K562 (cell line): ENCODE measurements at regions not wholly inside any gene's neighbourhood (a gene's known extent, or its start where the extent isn't known, plus 50 kb on each side); places are given as distances from the start of the nearest gene placed in this dataset.

Source experiments
- ATAC-seq: fragments of 200-7000 bp; cut with Tn5 transposase; 3 replicates; pipeline ENCODE4 v1.9.1; 2020; ENCODE audit warnings: moderate library complexity
- BruUV-seq: library from RNA; stranded (reverse); fragments of 400-500 nt; replicated peaks from 2 replicates; lab custom pipeline; 2021; lab: Mats Ljungman, UMichigan
- CTCF ChIA-PET: fragments of 300-600 bp; formaldehyde crosslinking; extraction: SDS; loops from one replicate; lab custom pipeline; 2021; ENCODE audit warnings: low intra/inter-chr PET ratio; lab: Yijun Ruan, JAX
- POLR2A ChIA-PET: fragments of 300-600, 350-650 bp; sonication (Branson Sonifier 250); formaldehyde crosslinking; extraction: SDS; loops from one replicate; lab custom pipeline; 2021; ENCODE audit warnings: antibody characterized with exemption, inconsistent platforms; lab: Yijun Ruan, JAX
- DNase-seq, 4 experiments: peaks; one replicate each; pipeline versions ENCODE4 v3.0.0 to v3.0.0-alpha.2; 2011 to 2018; ENCODE audit warnings: low spot score in 3 of 4, mixed read lengths in 3 of 4; ENCODE audit errors: extremely low read depth in 1 of 4
- FAIRE-seq: peaks from 2 replicates; lab custom pipeline; 2011; peaks lifted over from hg19 to GRCh38; lab: Jason Lieb, UNC
- H2AFZ ChIP-seq: 2 replicates; pipeline ENCODE4 v1.6.0; 2011; ENCODE audit warnings: low read depth, low read length, control low read depth, inconsistent platforms
- H3K27ac ChIP-seq: fragments of 200-600 bp; 3 replicates; pipeline ENCODE4 v1.8.0; 2011; ENCODE audit warnings: low read depth, mild to moderate bottlenecking, control low read depth, inconsistent platforms, low read length, moderate library complexity, mixed read lengths; ENCODE audit errors: extremely low read depth
- H3K27me3 ChIP-seq, 2 experiments: fragments of 300-600 bp in 1 of 2; 2 replicates in 1 of 2; 3 replicates in 1 of 2; pipeline versions ENCODE4 v1.6.0 to v1.8.0; 2011; ENCODE audit warnings: inconsistent platforms in 2 of 2, low read length in 2 of 2, mild to moderate bottlenecking in 1 of 2, mixed read lengths in 1 of 2, moderate library complexity in 1 of 2; ENCODE audit not compliant: control insufficient read depth in 2 of 2, insufficient read depth in 2 of 2
- H3K36me3 ChIP-seq: fragments of 300-600 bp; 3 replicates; pipeline ENCODE4 v1.8.0; 2011; ENCODE audit warnings: mild to moderate bottlenecking, low read length, inconsistent platforms; ENCODE audit not compliant: control insufficient read depth, insufficient read depth
- H3K4me1 ChIP-seq, 2 experiments: fragments of 200-600 bp in 1 of 2; replicated peaks in 1 of 2; 2 replicates in 1 of 2; 3 replicates in 1 of 2; pipeline versions ENCODE4 v1.5.1 to v1.8.0; 2011; ENCODE audit warnings: inconsistent platforms in 2 of 2, low read length in 2 of 2, mild to moderate bottlenecking in 1 of 2, mixed read lengths in 1 of 2, moderate library complexity in 1 of 2; ENCODE audit not compliant: control insufficient read depth in 2 of 2, insufficient read depth in 2 of 2
- H3K4me2 ChIP-seq: 2 replicates; pipeline ENCODE4 v1.6.1; 2011; ENCODE audit warnings: low read length, control low read depth, inconsistent platforms, mixed read lengths; ENCODE audit not compliant: insufficient read depth
- H3K4me3 ChIP-seq: fragments of 200-600 bp; sonication (generic), shearing (Covaris generic); 2 replicates; pipeline ENCODE4 v1.5.1; 2016; ENCODE audit warnings: control low read depth, inconsistent platforms
- H3K79me2 ChIP-seq: fragments of 200-600 bp; 3 replicates; pipeline ENCODE4 v1.8.0; 2011; ENCODE audit warnings: low read length, inconsistent platforms; ENCODE audit not compliant: control insufficient read depth, insufficient read depth
- H3K9ac ChIP-seq, 2 experiments: 2 replicates each; pipeline versions ENCODE4 v1.6.0 to v1.6.1; 2011; ENCODE audit warnings: low read depth in 2 of 2, low read length in 2 of 2, control low read depth in 1 of 2, inconsistent platforms in 1 of 2, mild to moderate bottlenecking in 1 of 2, mixed read lengths in 1 of 2; ENCODE audit not compliant: insufficient read depth in 1 of 2
- H3K9me1 ChIP-seq: one replicate; pipeline ENCODE4 v1.6.0; 2011; ENCODE audit warnings: inconsistent platforms, mild to moderate bottlenecking, low read length, moderate library complexity; ENCODE audit not compliant: control insufficient read depth, insufficient read depth
- H3K9me3 ChIP-seq: replicated peaks from 2 replicates; pipeline ENCODE4 v1.5.1; 2011; ENCODE audit warnings: low read depth, low read length, inconsistent platforms; ENCODE audit not compliant: control insufficient read depth, insufficient read depth
- H4K20me1 ChIP-seq: replicated peaks from 2 replicates; pipeline ENCODE4 v1.6.1; 2011; ENCODE audit warnings: low read length, inconsistent platforms, mixed read lengths; ENCODE audit not compliant: control insufficient read depth, insufficient read depth
- E2F3 ChIP-seq: fragments of 250-450 bp; sonication (Bioruptor Pico); IDR thresholded peaks from 2 replicates; pipeline ENCODE4 v1.4.0; 2020; ENCODE audit warnings: mild to moderate bottlenecking
- EP400 ChIP-seq: fragments of 450-650 bp; IDR thresholded peaks from 2 replicates; pipeline ENCODE4 v1.6.1; 2017; ENCODE audit warnings: antibody characterized with exemption, mild to moderate bottlenecking, moderate library complexity
- FOXA1 ChIP-seq: fragments of 450-650 bp; IDR thresholded peaks from 2 replicates; pipeline ENCODE4 v1.6.1; 2016; ENCODE audit warnings: mild to moderate bottlenecking, borderline replicate concordance
- HDAC2 ChIP-seq: fragments of 450-650 bp; IDR thresholded peaks from 2 replicates; pipeline ENCODE4 v1.6.1; 2016; ENCODE audit warnings: mild to moderate bottlenecking
- NR1H2 ChIP-seq: sonication (generic); formaldehyde crosslinking; IDR thresholded peaks from 2 replicates; pipeline ENCODE4 v1.4.0; 2020; ENCODE audit warnings: mild to moderate bottlenecking, missing genetic modification reagents
- PHF21A ChIP-seq: fragments of 450-650 bp; IDR thresholded peaks from 2 replicates; pipeline ENCODE4 v1.6.1; 2017; ENCODE audit warnings: low read depth, borderline replicate concordance
- PHTF2 ChIP-seq: fragments of 250-450 bp; sonication (Bioruptor Pico); IDR thresholded peaks from 2 replicates; pipeline ENCODE4 v1.5.0; 2021; ENCODE audit warnings: mild to moderate bottlenecking
- SNIP1 ChIP-seq: fragments of 450-650 bp; IDR thresholded peaks from 2 replicates; pipeline ENCODE4 v1.7.1; 2017; ENCODE audit warnings: low read depth, mild to moderate bottlenecking
- STAG1 ChIP-seq: sonication (generic); formaldehyde crosslinking; IDR thresholded peaks from 2 replicates; pipeline ENCODE4 v1.5.0; 2020; ENCODE audit warnings: missing genetic modification reagents, borderline replicate concordance
- STAT5A ChIP-seq: IDR thresholded peaks from 2 replicates; pipeline ENCODE4 v1.6.1; 2012; ENCODE audit warnings: low read length, inconsistent platforms, borderline replicate concordance
- ZBED1 ChIP-seq: IDR thresholded peaks from 2 replicates; pipeline ENCODE4 v1.6.1; 2014
- ZFP1 ChIP-seq: fragments of 450-650 bp; formaldehyde crosslinking; IDR thresholded peaks from 2 replicates; pipeline ENCODE4 v1.4.0; 2020; ENCODE audit warnings: mild to moderate bottlenecking, mixed read lengths
- ZFPM2 ChIP-seq: fragments of 250-450 bp; sonication (Bioruptor Pico); IDR thresholded peaks from 2 replicates; pipeline ENCODE4 v1.5.1; 2022; ENCODE audit warnings: mild to moderate bottlenecking
- WGBS: fragments of 100-300 bp; shearing (Covaris generic); methylation state at CpG from one replicate; pipeline ENCODE4 v1.1.6; 2016; ENCODE audit warnings: low coverage, mixed read lengths; ENCODE audit not compliant: insufficient coverage; ENCODE audit errors: missing lambda C conversion rate; 5-methylcytosine and 5-hydroxymethylcytosine counted together
- in situ Hi-C: fragments of 300-500 bp; cut with MboI; formaldehyde crosslinking; loops from 4 replicates; pipeline ENCODE4 v1.15.0; 2018; ENCODE audit warnings: inconsistent platforms, mixed read lengths
- intact Hi-C: fragments of 100-400 bp; cut with micrococcal nuclease; formaldehyde crosslinking; loops from 2 replicates; pipeline ENCODE4 v1.14.2; 2022
- TF ChIP-seq, protein P1 (sequence below): fragments of 450-650 bp; formaldehyde crosslinking; IDR thresholded peaks from 2 replicates; pipeline ENCODE4 v1.4.0; 2022; ENCODE audit warnings: missing genetic modification characterization
- TF ChIP-seq, protein P2 (sequence below): fragments of 250-450 bp; sonication (Bioruptor Pico); IDR thresholded peaks from 2 replicates; pipeline ENCODE4 v1.8.0; 2021; ENCODE audit warnings: borderline replicate concordance, mild to moderate bottlenecking, moderate library complexity; ENCODE audit not compliant: poor library complexity, severe bottlenecking
- TF ChIP-seq, protein P3 (sequence below): fragments of 250-450 bp; sonication (Bioruptor Pico); IDR thresholded peaks from 2 replicates; pipeline ENCODE4 v1.5.0; 2022; ENCODE audit warnings: mild to moderate bottlenecking
- TF ChIP-seq, protein P4 (sequence below): fragments of 250-450 bp; sonication (Bioruptor Pico); IDR thresholded peaks from 2 replicates; pipeline ENCODE4 v1.5.0; 2020; ENCODE audit warnings: mild to moderate bottlenecking, borderline replicate concordance

DNA sequence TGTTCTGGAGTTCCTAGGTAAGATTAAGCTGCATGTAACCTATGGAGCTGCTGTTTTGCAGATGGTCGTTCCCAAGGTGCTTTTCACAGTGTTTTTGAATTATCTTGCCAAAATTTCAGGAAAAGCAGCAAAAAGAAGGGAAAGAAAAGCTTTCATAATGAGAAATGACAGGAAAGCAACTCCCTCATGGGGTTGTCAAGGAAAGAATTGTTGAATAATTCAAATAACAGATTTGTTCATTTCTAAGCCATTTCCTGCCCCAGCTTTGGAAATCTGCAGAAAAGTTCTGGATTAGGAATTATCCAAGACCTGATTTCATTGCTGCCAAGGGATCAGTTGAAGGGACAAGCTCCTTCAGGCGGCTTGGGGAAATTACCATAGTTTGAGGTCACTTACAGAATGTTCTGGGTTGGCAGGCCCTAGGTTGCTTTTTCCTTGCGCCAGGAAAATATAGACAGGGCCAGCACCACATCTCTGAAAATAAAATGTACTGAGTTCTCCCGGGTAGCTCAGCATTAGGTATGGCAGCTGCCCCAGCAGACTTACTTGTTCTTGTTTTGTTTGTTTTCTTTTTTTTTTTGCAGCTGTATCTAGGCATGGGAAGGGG lies 354.7 kb downstream of the STIM2 start:
- Histone ChIP-seq H3K79me2 (no peaks in the 10 kb centered on the region), H3K4me2 (no peak overlapping the region), H3K9me1 (no peaks in the 10 kb centered on the region), H3K4me1 (no peaks in the 10 kb centered on the region), H3K27ac (no peak overlapping the region), H3K4me3 (no peak overlapping the region), H3K9ac (no peak overlapping the region), H3K27me3 (no peaks in the 10 kb centered on the region), H4K20me1 (no peaks in the 10 kb centered on the region), H2AFZ (no peak overlapping the region), H3K36me3 (no peaks in the 10 kb centered on the region), H3K9me3 (no peaks in the 10 kb centered on the region)
- in situ Hi-C loops = no loop called here
- ATAC-seq (no peak), DNase-seq (no peak), FAIRE-seq (no peak)
- intact Hi-C loops = no loop called here
- TF ChIP-seq EP400 (no peak), PHTF2 (CRISPR knock-in tag) (no peak), STAG1 (no peak), ZFPM2 (CRISPR knock-in tag) (no peak), ZBED1 (no peak), NR1H2 (CRISPR knock-in tag) (no peak), HDAC2 (no peak), PHF21A (no peak), STAT5A (no peak), E2F3 (CRISPR knock-in tag) (no peak), SNIP1 (no peak), ZFP1 (no peak), FOXA1 (no peak)
- TF ChIP-seq, protein P1, sequence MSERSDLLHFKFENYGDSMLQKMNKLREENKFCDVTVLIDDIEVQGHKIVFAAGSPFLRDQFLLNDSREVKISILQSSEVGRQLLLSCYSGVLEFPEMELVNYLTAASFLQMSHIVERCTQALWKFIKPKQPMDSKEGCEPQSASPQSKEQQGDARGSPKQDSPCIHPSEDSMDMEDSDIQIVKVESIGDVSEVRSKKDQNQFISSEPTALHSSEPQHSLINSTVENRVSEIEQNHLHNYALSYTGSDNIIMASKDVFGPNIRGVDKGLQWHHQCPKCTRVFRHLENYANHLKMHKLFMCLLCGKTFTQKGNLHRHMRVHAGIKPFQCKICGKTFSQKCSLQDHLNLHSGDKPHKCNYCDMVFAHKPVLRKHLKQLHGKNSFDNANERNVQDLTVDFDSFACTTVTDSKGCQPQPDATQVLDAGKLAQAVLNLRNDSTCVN (CRISPR knock-in tag) = no peak
- TF ChIP-seq, protein P2, sequence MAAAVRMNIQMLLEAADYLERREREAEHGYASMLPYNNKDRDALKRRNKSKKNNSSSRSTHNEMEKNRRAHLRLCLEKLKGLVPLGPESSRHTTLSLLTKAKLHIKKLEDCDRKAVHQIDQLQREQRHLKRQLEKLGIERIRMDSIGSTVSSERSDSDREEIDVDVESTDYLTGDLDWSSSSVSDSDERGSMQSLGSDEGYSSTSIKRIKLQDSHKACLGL (CRISPR knock-in tag) = no peak
- TF ChIP-seq, protein P3, sequence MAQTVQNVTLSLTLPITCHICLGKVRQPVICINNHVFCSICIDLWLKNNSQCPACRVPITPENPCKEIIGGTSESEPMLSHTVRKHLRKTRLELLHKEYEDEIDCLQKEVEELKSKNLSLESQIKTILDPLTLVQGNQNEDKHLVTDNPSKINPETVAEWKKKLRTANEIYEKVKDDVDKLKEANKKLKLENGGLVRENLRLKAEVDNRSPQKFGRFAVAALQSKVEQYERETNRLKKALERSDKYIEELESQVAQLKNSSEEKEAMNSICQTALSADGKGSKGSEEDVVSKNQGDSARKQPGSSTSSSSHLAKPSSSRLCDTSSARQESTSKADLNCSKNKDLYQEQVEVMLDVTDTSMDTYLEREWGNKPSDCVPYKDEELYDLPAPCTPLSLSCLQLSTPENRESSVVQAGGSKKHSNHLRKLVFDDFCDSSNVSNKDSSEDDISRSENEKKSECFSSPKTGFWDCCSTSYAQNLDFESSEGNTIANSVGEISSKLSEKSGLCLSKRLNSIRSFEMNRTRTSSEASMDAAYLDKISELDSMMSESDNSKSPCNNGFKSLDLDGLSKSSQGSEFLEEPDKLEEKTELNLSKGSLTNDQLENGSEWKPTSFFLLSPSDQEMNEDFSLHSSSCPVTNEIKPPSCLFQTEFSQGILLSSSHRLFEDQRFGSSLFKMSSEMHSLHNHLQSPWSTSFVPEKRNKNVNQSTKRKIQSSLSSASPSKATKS (CRISPR knock-in tag) = no peak
- TF ChIP-seq, protein P4, sequence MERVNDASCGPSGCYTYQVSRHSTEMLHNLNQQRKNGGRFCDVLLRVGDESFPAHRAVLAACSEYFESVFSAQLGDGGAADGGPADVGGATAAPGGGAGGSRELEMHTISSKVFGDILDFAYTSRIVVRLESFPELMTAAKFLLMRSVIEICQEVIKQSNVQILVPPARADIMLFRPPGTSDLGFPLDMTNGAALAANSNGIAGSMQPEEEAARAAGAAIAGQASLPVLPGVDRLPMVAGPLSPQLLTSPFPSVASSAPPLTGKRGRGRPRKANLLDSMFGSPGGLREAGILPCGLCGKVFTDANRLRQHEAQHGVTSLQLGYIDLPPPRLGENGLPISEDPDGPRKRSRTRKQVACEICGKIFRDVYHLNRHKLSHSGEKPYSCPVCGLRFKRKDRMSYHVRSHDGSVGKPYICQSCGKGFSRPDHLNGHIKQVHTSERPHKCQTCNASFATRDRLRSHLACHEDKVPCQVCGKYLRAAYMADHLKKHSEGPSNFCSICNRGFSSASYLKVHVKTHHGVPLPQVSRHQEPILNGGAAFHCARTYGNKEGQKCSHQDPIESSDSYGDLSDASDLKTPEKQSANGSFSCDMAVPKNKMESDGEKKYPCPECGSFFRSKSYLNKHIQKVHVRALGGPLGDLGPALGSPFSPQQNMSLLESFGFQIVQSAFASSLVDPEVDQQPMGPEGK = no peak
- CTCF ChIA-PET = no interaction called here
- BruUV-seq = no TSS peak
- POLR2A ChIA-PET = interaction anchor here (0.6 kb wide), 1 partner anchor 134 kb away, joined by 3 read pairs; no protein-coding TSS in a partner anchor
- 0% methylated on average over 4 of the region's 4 CpGs for WGBS
